C1 segment of cervical spinal cord (tissue), 14 donors: ENCODE measurements at regions not wholly inside any gene's neighbourhood (a gene's known extent, or its start where the extent isn't known, plus 50 kb on each side); places are given as distances from the start of the nearest gene placed in this dataset.
"Not testable (repeated sequence)": the region's sequence is repeated elsewhere in the genome, so short reads cannot be mapped to it uniquely, and the experiment has no call there.

Experiments
- DNase-seq, 14 donors: peaks; one replicate each; lab custom pipeline; 2025; lab: John Stamatoyannopoulos, UW

DNA sequence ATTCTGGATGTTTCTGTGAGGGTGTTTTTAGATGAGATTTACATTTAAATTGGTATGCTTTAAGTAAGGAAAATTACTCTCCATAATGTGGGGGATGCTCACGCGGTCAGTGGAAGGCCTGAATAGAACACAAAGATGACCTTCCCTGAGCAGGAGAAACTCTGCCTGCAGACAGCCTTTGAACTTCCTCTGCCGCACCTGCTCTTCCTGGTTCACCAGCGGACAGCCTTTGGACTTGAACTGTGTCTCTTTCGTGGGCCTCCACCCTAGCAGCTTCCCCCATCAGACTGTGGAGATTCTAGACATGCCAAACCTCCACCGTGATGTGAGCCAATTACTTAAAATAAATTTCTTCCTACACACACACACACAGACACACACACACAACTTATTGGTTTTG is 210.7 kb downstream of the EFCAB11 start:
- no peak for DNase-seq

DNA sequence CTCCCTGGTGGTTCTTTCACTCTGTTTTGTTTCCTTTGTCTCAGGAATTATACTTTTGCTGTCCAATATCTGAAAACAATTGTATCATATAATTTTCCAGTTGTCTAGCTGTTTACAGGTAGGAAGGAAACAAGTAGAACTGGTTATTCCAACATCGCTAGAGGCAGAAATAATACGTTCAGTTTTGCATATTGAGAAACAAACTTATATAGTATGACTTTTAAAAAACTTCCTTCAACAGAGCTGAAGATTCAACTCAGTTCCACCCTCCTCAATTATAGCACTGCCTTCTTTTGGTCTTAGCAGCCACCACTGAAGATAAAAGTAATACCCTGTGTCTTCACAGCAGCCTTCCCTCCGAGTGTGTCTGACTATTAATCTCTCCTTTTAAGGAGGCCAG is 214.3 kb downstream of the EFCAB11 start:
- no peak for DNase-seq

DNA sequence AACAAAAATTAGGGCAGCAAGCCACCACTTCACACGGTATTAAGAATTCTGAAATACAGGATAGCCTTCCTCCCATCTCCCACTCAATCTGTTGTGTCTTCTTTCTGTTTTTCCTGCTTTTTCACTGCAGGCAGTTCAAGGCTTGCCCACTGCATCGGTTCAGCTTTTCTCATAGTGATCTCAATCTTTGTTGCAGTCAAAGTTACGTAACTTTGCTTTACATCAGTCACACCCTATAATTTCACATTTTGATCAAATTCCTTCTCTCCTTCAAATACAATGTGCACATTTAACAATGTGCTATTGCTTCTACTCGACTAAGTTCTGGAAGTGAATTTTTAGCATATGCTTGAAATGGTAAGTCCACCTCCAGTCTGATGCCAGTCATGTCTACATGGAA is 217.6 kb downstream of the EFCAB11 start:
- no peak for DNase-seq

DNA sequence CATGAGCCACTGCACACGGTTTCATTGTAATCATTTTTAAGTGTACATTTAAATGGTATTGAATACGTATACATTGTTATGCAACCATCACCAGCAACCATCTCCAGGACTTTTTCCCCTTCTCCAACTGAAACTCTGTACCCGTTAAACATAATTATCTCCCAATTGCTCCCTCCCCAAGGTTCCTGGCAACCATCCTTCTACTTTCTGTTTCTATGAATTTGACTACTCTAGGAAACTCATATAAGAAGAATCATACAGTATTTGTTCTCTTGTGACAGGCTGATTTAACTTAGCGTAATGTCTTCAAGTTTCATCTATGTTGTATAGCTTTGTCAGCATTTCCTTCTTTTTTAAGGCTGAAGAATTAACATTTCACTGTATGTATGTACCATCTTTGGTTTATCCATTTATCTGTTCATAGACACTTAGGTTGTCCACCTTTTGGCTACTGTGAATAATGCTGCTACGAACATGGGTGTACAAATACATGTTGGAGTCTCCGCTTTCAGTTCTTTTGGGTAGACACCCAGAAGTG is 223.1 kb downstream of the EFCAB11 start:
- no peak for DNase-seq

DNA sequence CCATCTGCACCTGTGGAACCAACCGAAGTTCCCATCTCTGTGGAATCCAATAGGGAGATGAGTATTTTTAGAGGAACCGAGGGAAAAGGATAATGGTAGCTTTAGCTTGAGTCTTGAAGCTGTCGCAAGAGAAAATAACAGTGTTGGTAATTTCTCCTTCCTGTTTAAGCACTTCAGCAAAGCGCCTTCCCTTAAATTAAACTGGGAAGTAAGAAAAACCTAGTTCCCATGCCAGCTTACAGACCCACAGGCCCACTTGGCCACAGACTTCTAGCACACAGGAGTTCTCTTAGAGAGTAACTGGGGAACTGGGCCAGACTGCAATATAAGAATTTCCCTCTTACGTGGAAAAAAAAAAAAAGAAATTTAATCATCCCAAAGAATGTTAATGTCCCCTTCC is 223.8 kb downstream of the EFCAB11 start:
- DNase-seq: no peak

DNA sequence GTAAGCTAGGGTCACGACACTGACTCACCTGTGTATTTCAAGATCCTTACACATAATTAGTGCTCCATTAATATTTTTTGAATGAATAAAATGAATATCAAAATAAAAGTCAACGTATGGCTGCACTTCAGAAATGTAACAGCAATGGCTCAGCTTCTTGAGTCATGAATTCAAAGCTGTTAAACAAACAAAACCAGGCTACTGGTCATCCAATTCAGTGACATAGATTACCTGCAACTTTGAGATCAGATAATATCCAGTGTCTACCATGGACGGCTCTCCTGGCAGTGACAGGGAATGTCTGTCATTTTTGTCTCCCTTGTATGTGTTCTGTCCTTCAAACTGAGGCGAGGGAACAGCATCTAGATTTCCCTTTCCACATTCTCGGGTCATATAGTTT is 225.6 kb downstream of the EFCAB11 start:
- DNase-seq: no peak

DNA sequence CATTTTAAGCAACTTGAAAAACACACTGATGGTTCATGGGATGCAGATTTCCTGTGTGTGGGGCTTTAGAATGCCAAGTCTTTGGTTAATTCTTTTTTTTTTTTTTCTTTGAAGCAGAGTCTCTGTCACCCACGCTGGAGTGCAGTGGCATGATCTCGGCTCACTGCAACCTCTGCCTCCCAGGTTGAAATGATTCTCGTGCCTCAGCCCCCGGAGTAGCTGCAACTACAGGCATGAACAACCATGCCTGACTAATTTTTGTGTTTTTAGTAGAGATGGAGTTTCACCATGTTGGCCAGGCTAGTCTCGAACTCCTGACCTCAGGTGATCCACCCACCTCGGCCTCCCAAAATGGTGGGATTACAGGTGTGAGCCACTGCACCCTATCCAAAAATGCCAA is 228.3 kb downstream of the EFCAB11 start:
- not testable (repeated sequence) for DNase-seq

DNA sequence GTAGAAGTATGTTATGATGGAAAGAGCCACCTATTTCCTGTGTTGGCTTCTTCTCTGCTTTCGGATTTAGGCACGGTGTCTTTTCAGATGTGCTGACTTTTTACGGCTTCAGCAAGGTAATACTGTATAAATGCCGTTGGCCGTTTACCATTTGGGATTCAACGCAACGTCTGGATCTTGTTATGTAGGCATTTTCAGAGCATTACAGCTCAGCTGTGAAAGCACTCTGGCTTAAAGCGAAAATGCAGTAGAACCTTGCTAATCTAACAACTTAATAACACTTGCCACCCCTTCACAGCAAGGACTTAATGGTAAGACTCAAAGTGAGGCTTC is 229.9 kb downstream of the EFCAB11 start:
- DNase-seq: no peak

DNA sequence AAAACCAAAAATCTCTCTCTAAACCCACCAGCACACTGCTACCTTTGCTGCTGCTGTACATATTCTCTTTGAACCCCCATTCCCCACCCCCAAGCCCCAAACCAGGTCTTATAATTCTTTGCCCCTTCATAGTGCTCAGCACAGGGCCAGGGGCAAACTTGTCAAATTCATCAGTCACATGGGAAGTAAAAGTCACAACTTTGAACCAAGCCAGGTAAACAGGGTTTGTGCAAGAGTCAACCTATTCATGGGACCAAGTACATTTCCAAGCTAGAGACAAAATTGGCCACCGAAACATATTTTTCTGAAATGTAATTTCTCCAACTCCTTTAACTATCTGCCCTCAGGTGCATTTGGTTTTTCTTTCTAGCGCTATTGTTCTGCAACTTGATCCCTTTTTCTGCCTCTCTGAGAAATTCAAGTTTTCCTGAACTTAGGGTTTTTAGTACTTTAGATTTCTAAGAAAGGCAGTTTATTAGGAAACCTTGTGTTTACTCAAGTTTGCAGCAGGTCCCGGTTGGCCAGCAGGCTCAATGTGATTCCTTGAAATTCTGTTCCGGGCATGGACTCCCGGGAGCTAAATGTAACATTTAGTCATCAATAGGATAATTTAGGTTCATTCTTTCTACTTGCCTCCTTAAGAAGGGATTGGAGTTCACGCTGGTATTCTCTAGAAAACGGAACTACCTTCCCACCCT is 230.5 kb downstream of the EFCAB11 start:
- no peak for DNase-seq

DNA sequence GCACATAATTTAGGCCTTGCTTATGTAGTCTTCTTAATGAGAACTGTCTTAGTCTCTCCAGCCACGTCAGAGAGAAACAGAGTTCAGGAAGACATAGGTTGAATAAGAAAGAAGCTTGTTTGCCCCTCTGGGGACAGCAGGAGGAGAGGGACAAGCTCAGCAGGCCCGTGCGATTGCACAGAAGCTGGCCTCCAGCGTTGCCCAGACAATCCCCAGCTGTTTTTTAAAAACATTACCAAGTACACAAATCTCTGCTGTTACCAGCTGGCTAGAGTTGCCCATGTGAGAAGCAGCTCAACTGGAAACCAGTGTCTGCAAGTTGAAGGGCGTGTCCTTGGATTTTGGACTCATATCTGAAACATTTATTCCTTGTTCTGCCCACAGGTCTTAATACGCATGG is 232.6 kb downstream of the EFCAB11 start:
- DNase-seq: no peak

DNA sequence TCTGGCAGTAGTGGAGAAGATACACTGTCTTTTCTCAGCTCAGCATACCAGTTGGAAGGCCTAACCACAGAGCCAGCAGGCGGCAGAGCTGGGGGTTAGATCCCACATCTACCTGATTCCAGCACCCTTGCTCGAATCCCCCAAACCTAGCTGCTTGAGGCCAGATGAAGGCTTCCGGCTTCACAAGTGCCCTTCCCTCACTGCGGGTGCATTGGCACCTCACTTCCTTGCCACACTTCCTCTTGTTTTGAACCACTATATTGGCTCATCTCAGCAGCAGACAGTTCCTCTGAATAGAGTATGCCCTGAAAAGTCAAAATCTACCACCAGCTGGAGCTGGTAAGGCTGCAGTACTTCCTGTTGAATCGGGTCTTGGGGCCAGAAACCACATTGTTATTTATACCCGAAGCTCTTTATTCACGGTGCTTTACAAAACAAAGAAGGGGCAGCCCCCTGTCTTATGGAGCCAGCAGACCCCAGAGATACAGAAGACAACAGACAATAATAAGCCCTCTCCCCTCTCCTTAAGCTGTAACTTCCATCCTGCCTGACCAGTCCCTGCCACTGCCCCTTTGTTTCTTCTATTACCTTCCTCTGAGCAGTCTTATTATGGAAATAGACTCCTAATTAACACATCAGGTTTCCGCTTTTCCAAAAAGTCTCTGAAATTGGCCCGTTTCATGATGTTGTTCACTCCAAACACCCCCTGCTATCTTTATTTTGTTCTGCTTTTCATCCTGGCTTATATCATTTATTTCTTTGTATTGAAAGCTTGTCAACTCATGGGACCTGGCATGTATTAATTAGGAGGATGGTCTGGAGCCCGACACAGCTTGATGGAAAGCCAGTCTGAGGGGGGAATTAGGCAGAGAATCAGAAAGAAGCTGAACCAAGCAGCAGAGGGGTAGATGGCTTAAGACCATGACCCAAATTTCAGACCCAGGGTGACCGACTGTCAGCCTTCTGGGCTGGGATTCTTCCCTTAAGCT is 233.5 kb downstream of the EFCAB11 start:
- DNase-seq: peak in 6 of 14 donors; percentile 4 to 46 (median 28)

DNA sequence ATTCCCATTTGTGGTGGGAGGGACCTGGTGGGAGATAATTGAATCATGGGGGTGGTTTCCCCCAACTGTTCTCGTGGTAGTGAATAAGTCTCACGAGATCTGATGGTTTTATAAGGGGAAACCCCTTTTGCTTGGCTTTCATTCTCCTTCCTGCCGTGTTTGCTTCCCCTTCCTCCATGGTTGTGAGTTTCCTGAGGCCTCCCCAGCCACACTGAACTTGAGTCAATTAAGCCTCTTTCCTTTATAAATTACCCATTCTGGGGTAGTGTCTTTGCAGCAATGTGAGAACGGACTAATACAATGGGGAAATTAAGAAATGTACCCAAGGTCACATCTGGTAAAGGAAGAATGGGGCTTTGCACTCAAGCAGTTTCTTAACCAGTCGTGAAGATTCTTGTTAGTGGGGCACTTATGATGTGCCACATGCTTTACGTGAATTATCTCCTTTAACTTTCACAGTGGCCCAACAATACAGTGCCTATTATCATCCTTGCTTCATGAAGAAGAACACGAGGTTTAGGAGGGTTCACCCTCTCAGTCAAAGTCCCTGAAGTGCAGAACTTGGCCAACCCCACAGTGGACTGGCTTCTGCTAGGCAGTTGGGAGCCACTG is 234.3 kb downstream of the EFCAB11 start:
- DNase-seq: no peak

DNA sequence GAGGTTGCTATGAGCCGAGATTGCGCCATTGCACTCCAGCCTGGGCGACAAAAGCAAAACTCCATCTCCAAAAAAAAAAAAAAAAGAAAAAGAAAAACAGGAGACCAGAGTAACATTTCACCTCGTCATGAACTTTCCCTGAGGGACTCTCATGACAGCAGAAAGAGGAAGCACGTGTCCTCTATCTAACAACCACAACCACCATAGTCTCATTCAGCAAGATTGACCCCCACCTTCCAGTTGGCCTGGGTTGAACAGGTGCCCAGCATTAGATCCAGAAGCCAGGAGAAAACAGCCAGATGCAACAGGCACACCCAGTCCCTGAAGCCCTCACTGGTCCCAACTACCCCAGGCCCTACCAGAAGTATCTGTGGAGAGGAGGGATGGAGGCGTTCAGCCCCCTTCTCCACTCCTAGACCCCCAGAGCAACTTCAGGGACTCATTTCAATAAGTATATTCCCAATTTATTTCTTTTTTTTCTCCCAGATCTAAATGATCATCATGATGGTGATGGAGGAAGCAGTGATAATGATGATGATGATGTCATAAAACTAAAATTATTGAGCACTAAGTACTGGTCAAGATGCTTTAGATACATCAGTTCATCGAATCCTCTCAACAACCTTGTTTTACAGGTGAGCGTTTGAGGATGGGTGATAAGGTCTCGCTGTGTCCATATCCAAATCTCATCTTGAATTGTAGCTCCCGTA is 235.0 kb downstream of the EFCAB11 start:
- DNase-seq: no peak

DNA sequence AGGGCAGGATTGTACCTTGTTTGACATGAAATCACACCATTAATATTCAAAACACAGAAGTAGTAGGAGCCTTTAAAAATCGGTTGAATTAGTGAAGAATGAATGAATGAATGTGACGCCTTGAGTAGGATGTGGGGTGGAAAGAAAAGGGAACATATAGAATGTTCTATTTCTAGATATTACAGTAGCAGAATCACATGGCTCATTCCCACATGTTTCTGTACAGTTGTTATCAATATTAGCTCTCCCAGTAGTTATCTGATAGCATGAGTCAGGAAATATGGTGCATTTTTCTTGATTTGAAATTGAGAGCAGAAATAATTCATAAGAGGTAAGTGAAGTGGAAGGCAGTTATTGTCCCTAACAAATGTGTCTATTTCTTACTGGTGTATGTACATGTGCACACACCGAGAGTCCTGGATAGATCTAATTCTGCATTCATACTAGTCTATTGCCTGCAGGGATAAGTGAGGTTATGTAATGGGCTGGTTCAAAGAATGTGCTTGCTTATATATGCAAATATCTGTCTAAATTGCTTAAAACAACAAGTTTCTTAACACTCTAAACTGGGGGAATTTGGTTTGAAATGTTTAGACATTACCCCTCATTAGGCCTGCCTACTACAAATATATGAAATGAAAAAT is 245.4 kb downstream of the EFCAB11 start:
- no peak for DNase-seq

DNA sequence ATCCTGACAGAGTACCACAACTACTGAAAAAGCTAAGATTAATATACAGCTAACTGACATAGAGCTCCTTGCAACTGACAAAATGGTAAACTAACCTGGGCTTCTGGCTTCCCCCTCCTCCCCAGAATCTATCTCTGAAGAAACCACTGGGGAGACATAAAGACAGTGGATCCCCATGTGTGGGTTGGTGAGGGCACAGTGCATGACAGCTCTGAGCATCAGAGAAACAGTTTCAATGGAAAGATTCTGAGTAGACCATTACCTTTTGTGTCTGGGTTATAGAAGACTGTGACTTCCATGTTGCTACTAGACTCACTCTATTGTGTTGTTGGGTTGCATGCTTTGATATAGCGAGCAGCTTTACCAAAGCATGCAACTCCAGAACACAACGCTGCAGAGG is 247.4 kb downstream of the EFCAB11 start:
- no peak for DNase-seq

DNA sequence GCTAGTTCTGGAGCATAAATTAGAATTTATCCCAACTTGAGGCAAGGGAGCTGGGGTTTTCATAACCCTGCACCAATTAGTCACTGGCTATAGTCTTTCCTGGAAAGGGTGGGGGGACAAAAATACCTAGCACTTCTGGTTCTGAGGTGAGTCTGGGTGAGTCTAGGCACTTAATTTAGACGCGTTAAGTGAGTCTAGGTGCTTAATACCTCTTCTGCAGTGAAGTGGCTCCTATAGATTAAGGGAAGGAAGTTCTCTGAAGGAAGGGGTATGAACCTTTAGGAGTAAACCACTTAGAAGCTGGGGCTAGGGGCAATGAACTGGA is 251.7 kb downstream of the EFCAB11 start:
- no peak for DNase-seq

DNA sequence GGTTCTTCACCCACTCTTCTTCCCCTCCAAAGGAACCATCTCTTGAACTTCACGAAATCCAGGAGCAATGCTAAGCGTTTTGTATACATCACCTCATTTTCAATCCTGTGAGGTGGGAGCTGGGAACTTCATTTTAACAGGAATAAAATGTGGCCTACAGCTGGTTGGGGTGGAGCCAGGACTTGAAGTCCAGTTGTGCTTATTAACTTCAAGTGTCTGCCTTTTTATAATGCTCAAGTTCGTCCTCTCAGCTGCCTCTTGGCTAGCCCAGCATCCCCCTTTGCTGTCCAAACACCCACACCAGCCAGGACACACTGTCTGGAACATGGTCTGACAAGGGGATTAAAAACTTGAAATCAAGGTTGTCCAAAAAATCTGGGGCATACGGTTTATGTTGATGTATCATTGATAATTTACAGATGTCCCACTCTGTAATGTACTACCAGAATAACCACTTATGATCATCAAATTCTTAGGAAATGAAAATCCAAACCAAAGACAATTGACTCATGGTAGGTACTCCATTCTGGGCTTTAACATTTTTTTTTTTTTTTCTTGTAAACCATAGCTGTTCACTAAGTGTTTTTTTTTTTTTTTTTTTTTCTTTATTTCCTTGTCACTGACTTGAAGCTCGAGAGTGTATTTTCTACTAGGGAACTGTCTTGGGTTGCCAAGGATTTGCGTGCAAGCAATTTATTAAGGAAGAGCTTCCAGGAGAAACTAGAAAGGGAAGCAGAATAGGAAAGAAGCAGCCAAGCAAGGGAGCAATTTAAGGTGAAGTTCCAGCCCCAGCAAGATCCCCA is 252.3 kb downstream of the EFCAB11 start:
- DNase-seq: peak in 3 of 14 donors; percentile 12 to 46 (median 29)

DNA sequence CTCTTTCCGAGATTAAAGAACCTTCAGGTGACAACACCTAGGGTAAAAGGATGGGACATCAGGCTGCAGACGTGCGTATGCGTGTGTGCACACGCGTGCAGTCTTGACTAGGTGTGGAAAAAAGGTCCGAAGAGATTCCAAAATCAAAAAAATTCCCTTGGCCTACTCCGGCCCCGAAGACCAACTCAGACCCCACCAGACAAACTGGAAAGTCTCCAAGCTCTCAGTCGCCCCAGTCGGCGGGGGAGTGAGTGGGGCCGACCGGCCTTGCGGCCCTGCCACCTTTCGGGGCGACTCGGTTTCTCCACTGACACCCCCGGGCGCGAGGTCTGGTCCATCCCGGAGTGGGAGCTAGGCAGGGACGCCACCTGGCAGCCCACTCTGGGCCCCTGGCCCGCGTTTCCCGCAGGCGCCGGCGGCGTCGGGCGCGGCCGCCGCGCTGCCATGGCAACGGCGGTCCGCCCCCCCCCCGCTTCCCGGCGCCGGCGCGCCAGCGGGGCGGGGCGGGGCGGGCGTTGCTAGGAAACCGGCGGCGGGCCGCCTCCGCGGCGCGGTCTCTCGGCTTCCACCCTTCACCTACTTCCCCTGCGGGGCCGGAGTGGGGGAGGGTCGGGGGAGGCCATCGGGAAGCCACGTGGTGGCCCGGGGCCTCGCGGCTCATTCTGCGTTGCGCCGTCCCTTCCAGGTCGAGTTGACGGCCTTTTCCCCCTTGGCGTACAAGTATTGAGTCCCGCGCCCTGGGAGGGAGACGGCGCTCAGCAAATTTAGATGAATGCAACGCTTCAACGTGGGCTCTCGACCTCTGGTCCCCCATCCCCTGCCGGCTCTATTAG is 253.1 kb downstream of the EFCAB11 start:
- DNase-seq: peak in 13 of 14 donors; percentile 7 to 80 (median 57)

DNA sequence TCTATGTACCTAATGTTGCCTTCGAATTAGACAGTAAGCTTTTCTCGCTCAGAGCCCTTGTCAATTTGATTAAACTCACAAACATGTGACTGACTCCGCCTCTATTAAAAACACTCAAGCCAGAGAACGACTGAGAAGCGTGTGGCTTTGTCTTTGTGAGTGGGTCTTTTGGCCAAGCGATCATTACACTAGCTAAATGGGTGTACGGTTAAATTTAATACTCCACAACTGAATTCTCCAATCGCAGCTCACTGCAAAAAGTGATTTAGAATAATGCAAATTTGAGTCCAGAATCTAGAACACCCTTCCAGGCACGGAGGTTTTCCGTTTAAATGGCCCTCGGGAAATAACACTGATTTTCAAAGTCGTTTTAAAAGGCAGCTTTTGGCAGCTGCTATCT is 253.7 kb downstream of the EFCAB11 start:
- no peak for DNase-seq
